SH-SY5Y (cell line): ENCODE measurements at regions not wholly inside any gene's neighbourhood (a gene's known extent, or its start where the extent isn't known, plus 50 kb on each side); places are given as distances from the start of the nearest gene placed in this dataset.

ENCODE experiments used
- GATA2 ChIP-seq: IDR thresholded peaks from 2 replicates; pipeline ENCODE4 v1.6.1; 2011; ENCODE audit warnings: mild to moderate bottlenecking, low read depth, low read length
- GATA3 ChIP-seq: IDR thresholded peaks from 2 replicates; pipeline ENCODE4 v1.6.1; 2011; ENCODE audit warnings: low read depth, mild to moderate bottlenecking, low read length, moderate library complexity

GRCh38 chr16:35492225-35492624 is 2032.8 kb downstream of the TP53TG3F start:
- peak; percentile 14; the same call in 1 of the 2 replicates for TF ChIP-seq GATA2
- TF ChIP-seq GATA3, result no peak

- TF ChIP-seq GATA2, result no peak
- no peak for TF ChIP-seq GATA3
Observed at GRCh38 chr16:35497399-35497798, 2038.0 kb downstream of the TP53TG3F start.

- TF ChIP-seq GATA3, result no peak
- TF ChIP-seq GATA2, result peak; percentile 23; the same call in 1 of the 2 replicates
Observed at GRCh38 chr16:35506018-35506897, 2046.8 kb downstream of the TP53TG3F start.

GRCh38 chr16:35506898-35507194 is 2047.4 kb downstream of the TP53TG3F start:
- no peak for TF ChIP-seq GATA2
- TF ChIP-seq GATA3, result no peak

GRCh38 chr16:35510701-35511100 is 2051.3 kb downstream of the TP53TG3F start:
- TF ChIP-seq GATA2 (no peak), GATA3 (no peak)

- TF ChIP-seq GATA2 (peak; percentile 23; the same call in 1 of the 2 replicates), GATA3 (no peak)
Observed at GRCh38 chr16:35516551-35516950, 2057.1 kb downstream of the TP53TG3F start.

GRCh38 chr16:35516971-35517370 is 2057.6 kb downstream of the TP53TG3F start:
- TF ChIP-seq GATA3 (no peak), GATA2 (no peak)

- TF ChIP-seq GATA2 (peak; percentile 70), GATA3 (peak; percentile 46; the same call in 1 of the 2 replicates)
Observed at GRCh38 chr16:35523991-35524390, 2064.6 kb downstream of the TP53TG3F start.

GRCh38 chr16:35525979-35526590 is 2066.7 kb downstream of the TP53TG3F start:
- TF ChIP-seq GATA3 (no peak), GATA2 (no peak)

- no peak for TF ChIP-seq GATA2
- TF ChIP-seq GATA3, result no peak
Observed at GRCh38 chr16:35532576-35532975, 2073.2 kb downstream of the TP53TG3F start.

- no peak for TF ChIP-seq GATA2
- TF ChIP-seq GATA3, result no peak
Observed at GRCh38 chr16:35533683-35534082, 2074.3 kb downstream of the TP53TG3F start.

GRCh38 chr16:35543486-35543885 is 2084.1 kb downstream of the TP53TG3F start:
- TF ChIP-seq GATA3, result no peak
- TF ChIP-seq GATA2, result no peak

- TF ChIP-seq GATA2 (no peak), GATA3 (no peak)
Observed at GRCh38 chr16:35552763-35553162, 2093.4 kb downstream of the TP53TG3F start.

- TF ChIP-seq GATA3, result no peak
- no peak for TF ChIP-seq GATA2
Observed at GRCh38 chr16:35557731-35558130, 2098.3 kb downstream of the TP53TG3F start.
